GM12878 (cell line): ENCODE measurements at regions not wholly inside any gene's neighbourhood (a gene's known extent, or its start where the extent isn't known, plus 50 kb on each side); places are given as distances from the start of the nearest gene placed in this dataset.

Experiments
- ATAC-seq: fragments of 200-7000 bp; cut with Tn5 transposase; 3 replicates; pipeline ENCODE4 v1.9.1; 2020; ENCODE audit warnings: mild to moderate bottlenecking, moderate library complexity
- BruUV-seq: library from RNA; stranded (reverse); fragments of 400-500 nt; replicated peaks from 2 replicates; lab custom pipeline; 2021; lab: Mats Ljungman, UMichigan
- CTCF ChIA-PET: fragments of 300-600 bp; sonication (Branson Sonifier 250); formaldehyde crosslinking; extraction: SDS; loops from one replicate; lab custom pipeline; 2021; ENCODE audit warnings: inconsistent platforms; lab: Yijun Ruan, JAX
- POLR2A ChIA-PET: fragments of 350-600 bp; formaldehyde crosslinking; extraction: SDS; loops from one replicate; lab custom pipeline; 2021; ENCODE audit warnings: inconsistent platforms; lab: Charles Lee
- RAD21 ChIA-PET: fragments of 300-600 bp; sonication (Branson Sonifier 250); formaldehyde crosslinking; loops from one replicate; lab custom pipeline; 2023; ENCODE audit warnings: antibody characterized with exemption; ENCODE audit not compliant: unreplicated experiment; lab: Charles Lee
- SMC1A ChIA-PET: fragments of 300-600 bp; sonication (Branson Sonifier 250); formaldehyde crosslinking; loops from one replicate; lab custom pipeline; 2023; ENCODE audit not compliant: unreplicated experiment, uncharacterized antibody; lab: Charles Lee
- DNase-seq: peaks from one replicate; pipeline ENCODE4 v3.0.0-alpha.2; 2011; ENCODE audit warnings: low read depth, low spot score
- FAIRE-seq: peaks from 3 replicates; lab custom pipeline; 2011; peaks lifted over from hg19 to GRCh38; lab: Jason Lieb, UNC
- H2AFZ ChIP-seq: 2 replicates; pipeline ENCODE4 v1.6.0; 2011; ENCODE audit warnings: low read depth, low read length, control low read depth; ENCODE audit not compliant: control insufficient read depth
- H3K27ac ChIP-seq: 2 replicates; pipeline ENCODE4 v1.5.1; 2011; ENCODE audit warnings: control low read depth; ENCODE audit not compliant: control insufficient read depth, insufficient read depth
- H3K27me3 ChIP-seq, 2 experiments: replicated peaks in 1 of 2; 2 replicates each; pipeline versions ENCODE4 v1.6.0 to v1.6.1; 2011; ENCODE audit warnings: low read length in 1 of 2; ENCODE audit not compliant: control insufficient read depth in 2 of 2, insufficient read depth in 2 of 2
- H3K36me3 ChIP-seq, 2 experiments: 2 replicates each; pipeline ENCODE4 v1.5.1; 2011; ENCODE audit warnings: low read length in 1 of 2; ENCODE audit not compliant: control insufficient read depth in 2 of 2, insufficient read depth in 2 of 2
- H3K4me1 ChIP-seq: 2 replicates; pipeline ENCODE4 v1.6.1; 2011; ENCODE audit warnings: mild to moderate bottlenecking, low read length, moderate library complexity, mixed read lengths; ENCODE audit not compliant: control insufficient read depth, insufficient read depth
- H3K4me2 ChIP-seq: 2 replicates; pipeline ENCODE4 v1.6.0; 2011; ENCODE audit warnings: control low read depth; ENCODE audit not compliant: control insufficient read depth, insufficient read depth
- H3K4me3 ChIP-seq: fragments of 200-600 bp; sonication (generic); 2 replicates; pipeline ENCODE4 v1.5.1; 2016
- H3K79me2 ChIP-seq: 2 replicates; pipeline ENCODE4 v1.6.0; 2011; ENCODE audit warnings: low read length; ENCODE audit not compliant: control insufficient read depth, insufficient read depth
- H3K9ac ChIP-seq: 2 replicates; pipeline ENCODE4 v1.8.0; 2011; ENCODE audit warnings: low read length, control low read depth, mixed read lengths; ENCODE audit not compliant: control insufficient read depth, insufficient read depth
- H3K9me3 ChIP-seq: replicated peaks from 3 replicates; pipeline ENCODE4 v1.5.1; 2011; ENCODE audit warnings: mild to moderate bottlenecking, low read length; ENCODE audit not compliant: control insufficient read depth, insufficient read depth
- H4K20me1 ChIP-seq: 2 replicates; pipeline ENCODE4 v1.6.0; 2011; ENCODE audit not compliant: control insufficient read depth, insufficient read depth
- EGR1 ChIP-seq, 2 experiments: IDR thresholded peaks; 1 replicate in 1 of 2; 2 replicates in 1 of 2; pipeline ENCODE4 v1.6.1; 2011 to 2012; ENCODE audit warnings: low read depth in 2 of 2, low read length in 2 of 2, borderline replicate concordance in 1 of 2, mild to moderate bottlenecking in 1 of 2, moderate library complexity in 1 of 2
- NR2F1 ChIP-seq: fragments of 450-650 bp; conservative IDR thresholded peaks from 2 replicates; pipeline ENCODE4 v1.6.1; 2017; ENCODE audit warnings: mild to moderate bottlenecking
- POLR2AphosphoS2 ChIP-seq: IDR thresholded peaks from 2 replicates; pipeline ENCODE4 v1.6.1; 2011; ENCODE audit warnings: low read depth, mild to moderate bottlenecking, low read length, improper control_type of control experiment, moderate library complexity
- RFX5 ChIP-seq: IDR thresholded peaks from 2 replicates; pipeline ENCODE4 v1.6.1; 2011; ENCODE audit warnings: low read depth, low read length, improper control_type of control experiment
- WGBS: methylation state at CpG from one replicate; pipeline ENCODE4 v1.1.6; 2016; ENCODE audit warnings: low lambda C conversion rate; ENCODE audit not compliant: insufficient replicate concordance, insufficient coverage; ENCODE audit errors: missing lambda C conversion rate; 5-methylcytosine and 5-hydroxymethylcytosine counted together
- in situ Hi-C: fragments of 300-500 bp; cut with MboI; formaldehyde crosslinking; loops from 9 replicates; pipeline ENCODE4 v1.14.3; 2018; ENCODE audit warnings: mixed read lengths
- intact Hi-C: fragments of 100-400 bp; cut with micrococcal nuclease; formaldehyde crosslinking; loops from one replicate; pipeline ENCODE4 v1.14.2; 2022; ENCODE audit not compliant: unreplicated experiment
- TF ChIP-seq, protein P1 (sequence below), 3 experiments: IDR thresholded peaks in 2 of 3; conservative IDR thresholded peaks in 1 of 3; 2 replicates each; pipeline ENCODE4 v1.5.1; 2011; ENCODE audit warnings: low read depth in 3 of 3, low read length in 3 of 3, mild to moderate bottlenecking in 3 of 3, control low read depth in 2 of 3, moderate library complexity in 2 of 3, inconsistent platforms in 1 of 3, mixed read lengths in 1 of 3; ENCODE audit not compliant: control insufficient read depth in 2 of 3, insufficient read depth in 1 of 3; ENCODE audit errors: extremely low read depth in 1 of 3
- TF ChIP-seq, protein P2 (sequence below): IDR thresholded peaks from 2 replicates; pipeline ENCODE4 v1.6.1; 2011; ENCODE audit warnings: low read depth, low read length, improper control_type of control experiment, borderline replicate concordance
- TF ChIP-seq, protein P3 (sequence below): fragments of 450-650 bp; IDR thresholded peaks from 2 replicates; pipeline ENCODE4 v1.6.1; 2017; ENCODE audit warnings: mild to moderate bottlenecking
- TF ChIP-seq, protein P4 (sequence below): fragments of 450-650 bp; IDR thresholded peaks from 2 replicates; pipeline ENCODE4 v1.6.1; 2017; ENCODE audit warnings: mild to moderate bottlenecking, moderate library complexity
- TF ChIP-seq, protein P5 (sequence below): fragments of 450-650 bp; IDR thresholded peaks from 2 replicates; pipeline ENCODE4 v1.6.1; 2018; ENCODE audit warnings: borderline replicate concordance, mild to moderate bottlenecking; ENCODE audit not compliant: partially characterized antibody

DNA sequence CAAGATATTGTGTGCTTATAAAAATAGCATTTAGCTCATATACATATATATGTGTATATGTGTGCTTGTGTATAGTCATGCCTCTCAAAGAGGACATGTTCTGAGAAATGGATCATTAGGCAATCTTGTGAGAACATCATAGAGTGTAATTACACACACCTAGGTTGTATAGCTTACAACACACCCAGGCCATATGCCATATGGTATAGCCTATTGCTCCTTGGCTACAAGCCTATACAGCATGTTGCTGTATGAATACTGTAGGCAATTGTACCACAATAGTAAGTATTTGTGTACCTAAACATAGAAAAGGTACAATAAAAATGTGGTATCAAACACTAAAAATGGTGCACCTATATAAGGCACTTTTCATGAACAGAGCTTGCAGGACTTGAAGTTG is 1510.5 kb upstream of the LRRTM3 start (continued):
- TF ChIP-seq, protein P1, sequence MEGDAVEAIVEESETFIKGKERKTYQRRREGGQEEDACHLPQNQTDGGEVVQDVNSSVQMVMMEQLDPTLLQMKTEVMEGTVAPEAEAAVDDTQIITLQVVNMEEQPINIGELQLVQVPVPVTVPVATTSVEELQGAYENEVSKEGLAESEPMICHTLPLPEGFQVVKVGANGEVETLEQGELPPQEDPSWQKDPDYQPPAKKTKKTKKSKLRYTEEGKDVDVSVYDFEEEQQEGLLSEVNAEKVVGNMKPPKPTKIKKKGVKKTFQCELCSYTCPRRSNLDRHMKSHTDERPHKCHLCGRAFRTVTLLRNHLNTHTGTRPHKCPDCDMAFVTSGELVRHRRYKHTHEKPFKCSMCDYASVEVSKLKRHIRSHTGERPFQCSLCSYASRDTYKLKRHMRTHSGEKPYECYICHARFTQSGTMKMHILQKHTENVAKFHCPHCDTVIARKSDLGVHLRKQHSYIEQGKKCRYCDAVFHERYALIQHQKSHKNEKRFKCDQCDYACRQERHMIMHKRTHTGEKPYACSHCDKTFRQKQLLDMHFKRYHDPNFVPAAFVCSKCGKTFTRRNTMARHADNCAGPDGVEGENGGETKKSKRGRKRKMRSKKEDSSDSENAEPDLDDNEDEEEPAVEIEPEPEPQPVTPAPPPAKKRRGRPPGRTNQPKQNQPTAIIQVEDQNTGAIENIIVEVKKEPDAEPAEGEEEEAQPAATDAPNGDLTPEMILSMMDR (IDR thresholded peaks at IDR 0.05 in 2 of 3, conservative IDR thresholded peaks at IDR 0.05 in 1 of 3; ENCODE audit: control insufficient read depth in 2 of 3, extremely low read depth in 1 of 3, insufficient read depth in 1 of 3, low read depth in 3 of 3, low read length in 3 of 3) = no peak
- no peak for TF ChIP-seq EGR1 (IDR thresholded peaks at IDR 0.05; ENCODE audit: borderline replicate concordance in 1 of 2, low read depth in 2 of 2, low read length in 2 of 2)

DNA sequence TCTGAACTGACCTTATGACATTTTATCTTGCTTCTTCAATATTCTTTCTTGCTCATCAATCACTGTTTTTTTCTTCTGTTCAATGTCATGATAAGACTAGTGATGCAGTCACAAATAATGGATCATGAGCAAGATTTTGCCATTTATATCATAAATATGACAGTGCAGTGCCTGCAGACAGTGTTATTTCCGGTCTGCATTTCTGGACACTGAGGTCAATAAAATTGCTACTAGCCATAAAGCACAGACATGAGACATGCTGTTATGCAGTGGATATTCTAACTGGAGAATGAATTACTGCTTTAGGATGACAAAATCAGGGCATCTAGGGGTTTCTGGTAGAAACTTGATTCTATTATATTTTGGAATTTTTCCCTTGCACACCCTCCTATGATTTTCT is 1509.7 kb upstream of the LRRTM3 start:
- no TSS peak for BruUV-seq
- Histone ChIP-seq H2AFZ (no peak overlapping the region), H3K9ac (no peak overlapping the region), H3K4me3 (no peak overlapping the region), H4K20me1 (no peaks in the 10 kb centered on the region), H3K4me1 (no peaks in the 10 kb centered on the region), H3K79me2 (no peaks in the 10 kb centered on the region), H3K27ac (no peak overlapping the region), H3K4me2 (no peak overlapping the region), H3K9me3 (no peaks in the 10 kb centered on the region), H3K27me3 (no peaks in the 10 kb centered on the region), H3K36me3 (no peaks in the 10 kb centered on the region)
- WGBS = 0% methylated on average over 1 of the region's 1 CpG
- ChIA-PET RAD21 (no interaction called here), POLR2A (no interaction called here), CTCF (no interaction called here), SMC1A (interaction anchor here (0.6 kb wide), 1 partner anchor 11 kb away, joined by 3 read pairs; no protein-coding TSS in a partner anchor)
- ATAC-seq (no peak), FAIRE-seq (no peak), DNase-seq (no peak)
- in situ Hi-C loops = no loop called here
- intact Hi-C loops = no loop called here
- TF ChIP-seq, protein P2, sequence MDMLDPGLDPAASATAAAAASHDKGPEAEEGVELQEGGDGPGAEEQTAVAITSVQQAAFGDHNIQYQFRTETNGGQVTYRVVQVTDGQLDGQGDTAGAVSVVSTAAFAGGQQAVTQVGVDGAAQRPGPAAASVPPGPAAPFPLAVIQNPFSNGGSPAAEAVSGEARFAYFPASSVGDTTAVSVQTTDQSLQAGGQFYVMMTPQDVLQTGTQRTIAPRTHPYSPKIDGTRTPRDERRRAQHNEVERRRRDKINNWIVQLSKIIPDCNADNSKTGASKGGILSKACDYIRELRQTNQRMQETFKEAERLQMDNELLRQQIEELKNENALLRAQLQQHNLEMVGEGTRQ = no peak
- no peak for TF ChIP-seq POLR2AphosphoS2
- TF ChIP-seq, protein P3, sequence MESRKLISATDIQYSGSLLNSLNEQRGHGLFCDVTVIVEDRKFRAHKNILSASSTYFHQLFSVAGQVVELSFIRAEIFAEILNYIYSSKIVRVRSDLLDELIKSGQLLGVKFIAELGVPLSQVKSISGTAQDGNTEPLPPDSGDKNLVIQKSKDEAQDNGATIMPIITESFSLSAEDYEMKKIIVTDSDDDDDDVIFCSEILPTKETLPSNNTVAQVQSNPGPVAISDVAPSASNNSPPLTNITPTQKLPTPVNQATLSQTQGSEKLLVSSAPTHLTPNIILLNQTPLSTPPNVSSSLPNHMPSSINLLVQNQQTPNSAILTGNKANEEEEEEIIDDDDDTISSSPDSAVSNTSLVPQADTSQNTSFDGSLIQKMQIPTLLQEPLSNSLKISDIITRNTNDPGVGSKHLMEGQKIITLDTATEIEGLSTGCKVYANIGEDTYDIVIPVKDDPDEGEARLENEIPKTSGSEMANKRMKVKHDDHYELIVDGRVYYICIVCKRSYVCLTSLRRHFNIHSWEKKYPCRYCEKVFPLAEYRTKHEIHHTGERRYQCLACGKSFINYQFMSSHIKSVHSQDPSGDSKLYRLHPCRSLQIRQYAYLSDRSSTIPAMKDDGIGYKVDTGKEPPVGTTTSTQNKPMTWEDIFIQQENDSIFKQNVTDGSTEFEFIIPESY = no peak
- no peak for TF ChIP-seq RFX5
- TF ChIP-seq, protein P4, sequence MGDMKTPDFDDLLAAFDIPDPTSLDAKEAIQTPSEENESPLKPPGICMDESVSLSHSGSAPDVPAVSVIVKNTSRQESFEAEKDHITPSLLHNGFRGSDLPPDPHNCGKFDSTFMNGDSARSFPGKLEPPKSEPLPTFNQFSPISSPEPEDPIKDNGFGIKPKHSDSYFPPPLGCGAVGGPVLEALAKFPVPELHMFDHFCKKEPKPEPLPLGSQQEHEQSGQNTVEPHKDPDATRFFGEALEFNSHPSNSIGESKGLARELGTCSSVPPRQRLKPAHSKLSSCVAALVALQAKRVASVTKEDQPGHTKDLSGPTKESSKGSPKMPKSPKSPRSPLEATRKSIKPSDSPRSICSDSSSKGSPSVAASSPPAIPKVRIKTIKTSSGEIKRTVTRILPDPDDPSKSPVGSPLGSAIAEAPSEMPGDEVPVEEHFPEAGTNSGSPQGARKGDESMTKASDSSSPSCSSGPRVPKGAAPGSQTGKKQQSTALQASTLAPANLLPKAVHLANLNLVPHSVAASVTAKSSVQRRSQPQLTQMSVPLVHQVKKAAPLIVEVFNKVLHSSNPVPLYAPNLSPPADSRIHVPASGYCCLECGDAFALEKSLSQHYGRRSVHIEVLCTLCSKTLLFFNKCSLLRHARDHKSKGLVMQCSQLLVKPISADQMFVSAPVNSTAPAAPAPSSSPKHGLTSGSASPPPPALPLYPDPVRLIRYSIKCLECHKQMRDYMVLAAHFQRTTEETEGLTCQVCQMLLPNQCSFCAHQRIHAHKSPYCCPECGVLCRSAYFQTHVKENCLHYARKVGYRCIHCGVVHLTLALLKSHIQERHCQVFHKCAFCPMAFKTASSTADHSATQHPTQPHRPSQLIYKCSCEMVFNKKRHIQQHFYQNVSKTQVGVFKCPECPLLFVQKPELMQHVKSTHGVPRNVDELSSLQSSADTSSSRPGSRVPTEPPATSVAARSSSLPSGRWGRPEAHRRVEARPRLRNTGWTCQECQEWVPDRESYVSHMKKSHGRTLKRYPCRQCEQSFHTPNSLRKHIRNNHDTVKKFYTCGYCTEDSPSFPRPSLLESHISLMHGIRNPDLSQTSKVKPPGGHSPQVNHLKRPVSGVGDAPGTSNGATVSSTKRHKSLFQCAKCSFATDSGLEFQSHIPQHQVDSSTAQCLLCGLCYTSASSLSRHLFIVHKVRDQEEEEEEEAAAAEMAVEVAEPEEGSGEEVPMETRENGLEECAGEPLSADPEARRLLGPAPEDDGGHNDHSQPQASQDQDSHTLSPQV = no peak
- no peak for TF ChIP-seq NR2F1
- TF ChIP-seq, protein P5, sequence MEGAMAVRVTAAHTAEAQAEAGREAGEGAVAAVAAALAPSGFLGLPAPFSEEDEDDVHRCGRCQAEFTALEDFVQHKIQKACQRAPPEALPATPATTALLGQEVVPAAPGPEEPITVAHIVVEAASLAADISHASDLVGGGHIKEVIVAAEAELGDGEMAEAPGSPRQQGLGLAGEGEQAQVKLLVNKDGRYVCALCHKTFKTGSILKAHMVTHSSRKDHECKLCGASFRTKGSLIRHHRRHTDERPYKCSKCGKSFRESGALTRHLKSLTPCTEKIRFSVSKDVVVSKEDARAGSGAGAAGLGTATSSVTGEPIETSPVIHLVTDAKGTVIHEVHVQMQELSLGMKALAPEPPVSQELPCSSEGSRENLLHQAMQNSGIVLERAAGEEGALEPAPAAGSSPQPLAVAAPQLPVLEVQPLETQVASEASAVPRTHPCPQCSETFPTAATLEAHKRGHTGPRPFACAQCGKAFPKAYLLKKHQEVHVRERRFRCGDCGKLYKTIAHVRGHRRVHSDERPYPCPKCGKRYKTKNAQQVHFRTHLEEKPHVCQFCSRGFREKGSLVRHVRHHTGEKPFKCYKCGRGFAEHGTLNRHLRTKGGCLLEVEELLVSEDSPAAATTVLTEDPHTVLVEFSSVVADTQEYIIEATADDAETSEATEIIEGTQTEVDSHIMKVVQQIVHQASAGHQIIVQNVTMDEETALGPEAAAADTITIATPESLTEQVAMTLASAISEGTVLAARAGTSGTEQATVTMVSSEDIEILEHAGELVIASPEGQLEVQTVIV = no peak
